GM12878 (cell line): ENCODE measurements at regions not wholly inside any gene's neighbourhood (a gene's known extent, or its start where the extent isn't known, plus 50 kb on each side); places are given as distances from the start of the nearest gene placed in this dataset.

Experiments
- ATAC-seq: fragments of 200-7000 bp; cut with Tn5 transposase; 3 replicates; pipeline ENCODE4 v1.9.1; 2020; ENCODE audit warnings: mild to moderate bottlenecking, moderate library complexity
- BruUV-seq: library from RNA; stranded (reverse); fragments of 400-500 nt; replicated peaks from 2 replicates; lab custom pipeline; 2021; lab: Mats Ljungman, UMichigan
- CTCF ChIA-PET: fragments of 300-600 bp; sonication (Branson Sonifier 250); formaldehyde crosslinking; extraction: SDS; loops from one replicate; lab custom pipeline; 2021; ENCODE audit warnings: inconsistent platforms; lab: Yijun Ruan, JAX
- POLR2A ChIA-PET: fragments of 350-600 bp; formaldehyde crosslinking; extraction: SDS; loops from one replicate; lab custom pipeline; 2021; ENCODE audit warnings: inconsistent platforms; lab: Charles Lee
- RAD21 ChIA-PET: fragments of 300-600 bp; sonication (Branson Sonifier 250); formaldehyde crosslinking; loops from one replicate; lab custom pipeline; 2023; ENCODE audit warnings: antibody characterized with exemption; ENCODE audit not compliant: unreplicated experiment; lab: Charles Lee
- SMC1A ChIA-PET: fragments of 300-600 bp; sonication (Branson Sonifier 250); formaldehyde crosslinking; loops from one replicate; lab custom pipeline; 2023; ENCODE audit not compliant: unreplicated experiment, uncharacterized antibody; lab: Charles Lee
- DNase-seq: peaks from one replicate; pipeline ENCODE4 v3.0.0-alpha.2; 2011; ENCODE audit warnings: low read depth, low spot score
- FAIRE-seq: peaks from 3 replicates; lab custom pipeline; 2011; peaks lifted over from hg19 to GRCh38; lab: Jason Lieb, UNC
- H2AFZ ChIP-seq: 2 replicates; pipeline ENCODE4 v1.6.0; 2011; ENCODE audit warnings: low read depth, low read length, control low read depth; ENCODE audit not compliant: control insufficient read depth
- H3K27ac ChIP-seq: 2 replicates; pipeline ENCODE4 v1.5.1; 2011; ENCODE audit warnings: control low read depth; ENCODE audit not compliant: control insufficient read depth, insufficient read depth
- H3K27me3 ChIP-seq, 2 experiments: replicated peaks in 1 of 2; 2 replicates each; pipeline versions ENCODE4 v1.6.0 to v1.6.1; 2011; ENCODE audit warnings: low read length in 1 of 2; ENCODE audit not compliant: control insufficient read depth in 2 of 2, insufficient read depth in 2 of 2
- H3K36me3 ChIP-seq, 2 experiments: 2 replicates each; pipeline ENCODE4 v1.5.1; 2011; ENCODE audit warnings: low read length in 1 of 2; ENCODE audit not compliant: control insufficient read depth in 2 of 2, insufficient read depth in 2 of 2
- H3K4me1 ChIP-seq: 2 replicates; pipeline ENCODE4 v1.6.1; 2011; ENCODE audit warnings: mild to moderate bottlenecking, low read length, moderate library complexity, mixed read lengths; ENCODE audit not compliant: control insufficient read depth, insufficient read depth
- H3K4me2 ChIP-seq: 2 replicates; pipeline ENCODE4 v1.6.0; 2011; ENCODE audit warnings: control low read depth; ENCODE audit not compliant: control insufficient read depth, insufficient read depth
- H3K4me3 ChIP-seq: fragments of 200-600 bp; sonication (generic); 2 replicates; pipeline ENCODE4 v1.5.1; 2016
- H3K79me2 ChIP-seq: 2 replicates; pipeline ENCODE4 v1.6.0; 2011; ENCODE audit warnings: low read length; ENCODE audit not compliant: control insufficient read depth, insufficient read depth
- H3K9ac ChIP-seq: 2 replicates; pipeline ENCODE4 v1.8.0; 2011; ENCODE audit warnings: low read length, control low read depth, mixed read lengths; ENCODE audit not compliant: control insufficient read depth, insufficient read depth
- H3K9me3 ChIP-seq: replicated peaks from 3 replicates; pipeline ENCODE4 v1.5.1; 2011; ENCODE audit warnings: mild to moderate bottlenecking, low read length; ENCODE audit not compliant: control insufficient read depth, insufficient read depth
- H4K20me1 ChIP-seq: 2 replicates; pipeline ENCODE4 v1.6.0; 2011; ENCODE audit not compliant: control insufficient read depth, insufficient read depth
- ATF2 ChIP-seq: IDR thresholded peaks from 2 replicates; pipeline ENCODE4 v1.6.1; 2012; ENCODE audit warnings: low read length, inconsistent platforms
- E4F1 ChIP-seq: fragments of 450-650 bp; IDR thresholded peaks from 2 replicates; pipeline ENCODE4 v1.6.1; 2018; ENCODE audit warnings: borderline replicate concordance, mild to moderate bottlenecking; ENCODE audit not compliant: partially characterized antibody
- IKZF2 ChIP-seq, 2 experiments: fragments of 450-650 bp; IDR thresholded peaks; 2 replicates each; pipeline ENCODE4 v1.6.1; 2017; ENCODE audit warnings: mild to moderate bottlenecking in 2 of 2, moderate library complexity in 2 of 2
- NR2C2 ChIP-seq: IDR thresholded peaks from 2 replicates; pipeline ENCODE4 v1.6.1; 2011; ENCODE audit warnings: borderline replicate concordance, low read depth; ENCODE audit not compliant: control insufficient read depth, insufficient read length
- RAD21 ChIP-seq: IDR thresholded peaks from 2 replicates; pipeline ENCODE4 v1.6.1; 2011; ENCODE audit warnings: mild to moderate bottlenecking, low read depth, low read length, moderate library complexity; ENCODE audit not compliant: insufficient read depth
- RB1 ChIP-seq: fragments of 450-650 bp; formaldehyde crosslinking; IDR thresholded peaks from 2 replicates; pipeline ENCODE4 v1.6.1; 2017; ENCODE audit warnings: mild to moderate bottlenecking, borderline replicate concordance
- SMC3 ChIP-seq: IDR thresholded peaks from 2 replicates; pipeline ENCODE4 v1.6.1; 2011; ENCODE audit warnings: low read length, improper control_type of control experiment, borderline replicate concordance
- SRF ChIP-seq, 2 experiments: IDR thresholded peaks; 2 replicates each; pipeline ENCODE4 v1.6.1; 2011; ENCODE audit warnings: low read depth in 2 of 2, low read length in 2 of 2, mild to moderate bottlenecking in 1 of 2, moderate library complexity in 1 of 2
- TCF3 ChIP-seq: IDR thresholded peaks from 2 replicates; pipeline ENCODE4 v1.6.1; 2012; ENCODE audit warnings: low read depth, mild to moderate bottlenecking, low read length, borderline replicate concordance; ENCODE audit not compliant: insufficient read depth
- TCF7 ChIP-seq: IDR thresholded peaks from 2 replicates; pipeline ENCODE4 v1.6.1; 2014; ENCODE audit warnings: antibody characterized with exemption, borderline replicate concordance
- WGBS: methylation state at CpG from one replicate; pipeline ENCODE4 v1.1.6; 2016; ENCODE audit warnings: low lambda C conversion rate; ENCODE audit not compliant: insufficient replicate concordance, insufficient coverage; ENCODE audit errors: missing lambda C conversion rate; 5-methylcytosine and 5-hydroxymethylcytosine counted together
- in situ Hi-C: fragments of 300-500 bp; cut with MboI; formaldehyde crosslinking; loops from 9 replicates; pipeline ENCODE4 v1.14.3; 2018; ENCODE audit warnings: mixed read lengths
- intact Hi-C: fragments of 100-400 bp; cut with micrococcal nuclease; formaldehyde crosslinking; loops from one replicate; pipeline ENCODE4 v1.14.2; 2022; ENCODE audit not compliant: unreplicated experiment
- TF ChIP-seq, protein P1 (sequence below): IDR thresholded peaks from 2 replicates; pipeline ENCODE4 v1.6.1; 2011; ENCODE audit warnings: borderline replicate concordance, low read depth, mild to moderate bottlenecking, moderate library complexity, mixed read lengths, low read length; ENCODE audit not compliant: insufficient read depth; ENCODE audit errors: extremely low read length
- TF ChIP-seq, protein P2 (sequence below): fragments of 450-650 bp; formaldehyde crosslinking; IDR thresholded peaks from 2 replicates; pipeline ENCODE4 v1.5.0; 2022; ENCODE audit warnings: mild to moderate bottlenecking, missing genetic modification characterization

GRCh38 chr3:152126260-152126659, 142.5 kb upstream of the MBNL1 start:
- no TSS peak for BruUV-seq
- FAIRE-seq (peak; percentile 13), ATAC-seq (peak; percentile 25), DNase-seq (no peak)
- H3K4me1 ChIP-seq, result peaks cover 16% of the 10 kb centered on the region
- no peaks in the 10 kb centered on the region for H3K9me3 ChIP-seq
- no peak overlapping the region for H3K27ac ChIP-seq
- peak overlapping the region; percentile 4; the same call in 1 of the 2 replicates for H3K4me2 ChIP-seq
- no peaks in the 10 kb centered on the region for H3K36me3 ChIP-seq
- ChIA-PET SMC1A (interaction anchor here (1.0 to 2.0 kb wide), 3 partner anchors 35 to 257 kb away, joined by 3 to 5 read pairs (median 3); no protein-coding TSS in a partner anchor), POLR2A (no interaction called here), CTCF (interaction anchor here (0.7 to 2.5 kb wide), 4 partner anchors 26 to 583 kb away, joined by 3 to 6 read pairs (median 4); no protein-coding TSS in a partner anchor), RAD21 (interaction anchor here (0.8 to 1.0 kb wide), 2 partner anchors 26 to 35 kb away, joined by 3 read pairs; no protein-coding TSS in a partner anchor)
- H4K20me1 ChIP-seq, result no peaks in the 10 kb centered on the region
- in situ Hi-C loops, result no loop called here
- H3K27me3 ChIP-seq, result no peaks in the 10 kb centered on the region
- 70% methylated on average over 2 of the region's 2 CpGs for WGBS
- intact Hi-C loops, result loop anchor here (5.0 kb wide), 2 partner anchors 51 to 141 kb away; partner anchors contain the start of gene MBNL1
- no peak overlapping the region for H3K9ac ChIP-seq
- H3K79me2 ChIP-seq, result no peaks in the 10 kb centered on the region
- no peak overlapping the region for H2AFZ ChIP-seq
- H3K4me3 ChIP-seq, result no peak overlapping the region
- TF ChIP-seq SMC3, result no peak
- no peak for TF ChIP-seq RAD21
- no peak for TF ChIP-seq ATF2
- TF ChIP-seq TCF3, result no peak
- no peak for TF ChIP-seq TCF7
- TF ChIP-seq E4F1, result no peak
- no peak for TF ChIP-seq RB1
- TF ChIP-seq IKZF2 (IDR thresholded peaks at IDR 0.05), result no peak
- TF ChIP-seq, protein P1, sequence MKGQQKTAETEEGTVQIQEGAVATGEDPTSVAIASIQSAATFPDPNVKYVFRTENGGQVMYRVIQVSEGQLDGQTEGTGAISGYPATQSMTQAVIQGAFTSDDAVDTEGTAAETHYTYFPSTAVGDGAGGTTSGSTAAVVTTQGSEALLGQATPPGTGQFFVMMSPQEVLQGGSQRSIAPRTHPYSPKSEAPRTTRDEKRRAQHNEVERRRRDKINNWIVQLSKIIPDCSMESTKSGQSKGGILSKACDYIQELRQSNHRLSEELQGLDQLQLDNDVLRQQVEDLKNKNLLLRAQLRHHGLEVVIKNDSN, result no peak
- no peak for TF ChIP-seq SRF (IDR thresholded peaks at IDR 0.05; ENCODE audit: low read depth in 2 of 2, low read length in 2 of 2)
- no peak for TF ChIP-seq NR2C2
- TF ChIP-seq, protein P2, sequence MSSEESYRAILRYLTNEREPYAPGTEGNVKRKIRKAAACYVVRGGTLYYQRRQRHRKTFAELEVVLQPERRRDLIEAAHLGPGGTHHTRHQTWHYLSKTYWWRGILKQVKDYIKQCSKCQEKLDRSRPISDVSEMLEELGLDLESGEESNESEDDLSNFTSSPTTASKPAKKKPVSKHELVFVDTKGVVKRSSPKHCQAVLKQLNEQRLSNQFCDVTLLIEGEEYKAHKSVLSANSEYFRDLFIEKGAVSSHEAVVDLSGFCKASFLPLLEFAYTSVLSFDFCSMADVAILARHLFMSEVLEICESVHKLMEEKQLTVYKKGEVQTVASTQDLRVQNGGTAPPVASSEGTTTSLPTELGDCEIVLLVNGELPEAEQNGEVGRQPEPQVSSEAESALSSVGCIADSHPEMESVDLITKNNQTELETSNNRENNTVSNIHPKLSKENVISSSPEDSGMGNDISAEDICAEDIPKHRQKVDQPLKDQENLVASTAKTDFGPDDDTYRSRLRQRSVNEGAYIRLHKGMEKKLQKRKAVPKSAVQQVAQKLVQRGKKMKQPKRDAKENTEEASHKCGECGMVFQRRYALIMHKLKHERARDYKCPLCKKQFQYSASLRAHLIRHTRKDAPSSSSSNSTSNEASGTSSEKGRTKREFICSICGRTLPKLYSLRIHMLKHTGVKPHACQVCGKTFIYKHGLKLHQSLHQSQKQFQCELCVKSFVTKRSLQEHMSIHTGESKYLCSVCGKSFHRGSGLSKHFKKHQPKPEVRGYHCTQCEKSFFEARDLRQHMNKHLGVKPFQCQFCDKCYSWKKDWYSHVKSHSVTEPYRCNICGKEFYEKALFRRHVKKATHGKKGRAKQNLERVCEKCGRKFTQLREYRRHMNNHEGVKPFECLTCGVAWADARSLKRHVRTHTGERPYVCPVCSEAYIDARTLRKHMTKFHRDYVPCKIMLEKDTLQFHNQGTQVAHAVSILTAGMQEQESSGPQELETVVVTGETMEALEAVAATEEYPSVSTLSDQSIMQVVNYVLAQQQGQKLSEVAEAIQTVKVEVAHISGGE (CRISPR knock-in tag), result no peak
